Esophagus squamous epithelium (tissue), 4 donors: ENCODE measurements at regions not wholly inside any gene's neighbourhood (a gene's known extent, or its start where the extent isn't known, plus 50 kb on each side); places are given as distances from the start of the nearest gene placed in this dataset.

ENCODE experiments used
- POLR2A ChIP-seq, 4 donors: fragments of 450-650 bp; IDR thresholded peaks; one replicate each; pipeline ENCODE4 v1.6.1; 2017; ENCODE audit warnings: antibody characterized with exemption in 4 of 4, mild to moderate bottlenecking in 4 of 4, moderate library complexity in 3 of 4
- TF ChIP-seq, protein P1 (sequence below), 6 experiments: fragments of 450-650 bp in 4 of 6; fragments of 200-600 bp in 2 of 6; sonication (generic) in 2 of 6; IDR thresholded peaks; one replicate each; pipeline ENCODE4 v1.5.1; 2016 to 2019; ENCODE audit warnings: antibody characterized with exemption in 6 of 6, mild to moderate bottlenecking in 4 of 6, moderate library complexity in 4 of 6

DNA sequence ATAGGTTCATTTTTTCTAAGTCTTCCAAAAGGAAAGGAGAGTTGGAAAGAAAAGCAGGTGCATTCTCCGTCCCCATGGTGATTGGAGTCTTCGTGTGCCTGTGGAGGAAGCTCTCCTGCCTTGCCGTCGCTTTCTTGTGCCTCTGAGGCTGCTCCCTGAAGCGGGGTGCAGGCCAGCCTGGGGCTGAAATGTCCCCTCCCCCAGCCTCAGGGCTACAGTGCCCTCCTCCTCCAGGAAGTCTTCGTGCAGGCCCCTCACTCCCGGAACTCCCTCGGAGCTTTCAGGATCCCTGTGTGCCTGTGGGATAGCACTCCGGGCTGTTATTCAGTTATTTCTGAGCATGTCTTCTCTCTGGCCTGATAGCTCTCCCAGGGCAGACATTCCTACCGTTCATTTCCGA lies 569.2 kb downstream of the VRK1 start:
- TF ChIP-seq, protein P1, sequence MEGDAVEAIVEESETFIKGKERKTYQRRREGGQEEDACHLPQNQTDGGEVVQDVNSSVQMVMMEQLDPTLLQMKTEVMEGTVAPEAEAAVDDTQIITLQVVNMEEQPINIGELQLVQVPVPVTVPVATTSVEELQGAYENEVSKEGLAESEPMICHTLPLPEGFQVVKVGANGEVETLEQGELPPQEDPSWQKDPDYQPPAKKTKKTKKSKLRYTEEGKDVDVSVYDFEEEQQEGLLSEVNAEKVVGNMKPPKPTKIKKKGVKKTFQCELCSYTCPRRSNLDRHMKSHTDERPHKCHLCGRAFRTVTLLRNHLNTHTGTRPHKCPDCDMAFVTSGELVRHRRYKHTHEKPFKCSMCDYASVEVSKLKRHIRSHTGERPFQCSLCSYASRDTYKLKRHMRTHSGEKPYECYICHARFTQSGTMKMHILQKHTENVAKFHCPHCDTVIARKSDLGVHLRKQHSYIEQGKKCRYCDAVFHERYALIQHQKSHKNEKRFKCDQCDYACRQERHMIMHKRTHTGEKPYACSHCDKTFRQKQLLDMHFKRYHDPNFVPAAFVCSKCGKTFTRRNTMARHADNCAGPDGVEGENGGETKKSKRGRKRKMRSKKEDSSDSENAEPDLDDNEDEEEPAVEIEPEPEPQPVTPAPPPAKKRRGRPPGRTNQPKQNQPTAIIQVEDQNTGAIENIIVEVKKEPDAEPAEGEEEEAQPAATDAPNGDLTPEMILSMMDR (IDR thresholded peaks at IDR 0.05), result no peak
- TF ChIP-seq POLR2A (IDR thresholded peaks at IDR 0.05), result no peak
